HL-60 (cell line): ENCODE measurements at regions not wholly inside any gene's neighbourhood (a gene's known extent, or its start where the extent isn't known, plus 50 kb on each side); places are given as distances from the start of the nearest gene placed in this dataset.

ENCODE experiments used
- DNase-seq, 2 experiments: peaks; one replicate each; pipeline ENCODE4 v3.0.0-alpha.2; 2010 to 2020; ENCODE audit warnings: low read depth in 1 of 2, low spot score in 1 of 2
- H3K27ac ChIP-seq: fragments of 250-450 bp; sonication (Bioruptor Pico); replicated peaks from 2 replicates; pipeline ENCODE4 v1.5.1; 2020; ENCODE audit warnings: mild to moderate bottlenecking, moderate library complexity
- H3K27me3 ChIP-seq: fragments of 250-450 bp; sonication (Bioruptor Pico); 2 replicates; pipeline ENCODE4 v1.5.1; 2021; ENCODE audit warnings: mild to moderate bottlenecking, moderate library complexity; ENCODE audit not compliant: insufficient read depth, poor library complexity, severe bottlenecking
- H3K4me3 ChIP-seq: replicated peaks from 2 replicates; pipeline ENCODE4 v1.5.1; 2011; ENCODE audit warnings: mild to moderate bottlenecking, control low read depth, low read length; ENCODE audit not compliant: insufficient read depth
- CTCF ChIP-seq: IDR thresholded peaks from one replicate; pipeline ENCODE4 v1.5.1; 2011; ENCODE audit warnings: low read length, control low read depth, inconsistent platforms; ENCODE audit not compliant: insufficient read depth
- GABPA ChIP-seq: IDR thresholded peaks from 2 replicates; pipeline ENCODE4 v1.6.1; 2012; ENCODE audit warnings: low read depth
- POLR2AphosphoS5 ChIP-seq: IDR thresholded peaks from 2 replicates; pipeline ENCODE4 v1.6.1; 2012; ENCODE audit warnings: low read depth
- REST ChIP-seq: IDR thresholded peaks from 2 replicates; pipeline ENCODE4 v1.6.1; 2012; ENCODE audit warnings: low read depth; ENCODE audit not compliant: insufficient replicate concordance
- SPI1 ChIP-seq: IDR thresholded peaks from 2 replicates; pipeline ENCODE4 v1.6.1; 2012; ENCODE audit warnings: low read depth, mild to moderate bottlenecking, borderline replicate concordance

- H3K4me3 ChIP-seq: no peak overlapping the region
- TF ChIP-seq POLR2AphosphoS5 (no peak), GABPA (no peak), CTCF (no peak), SPI1 (no peak), REST (no peak)
- no peaks in the 10 kb centered on the region for H3K27me3 ChIP-seq
- DNase-seq: no peak
- H3K27ac ChIP-seq: no peak overlapping the region
These were observed 212.9 kb upstream of the GRID2 start for GRCh38 chr4:92090887-92091286.

GRCh38 chr4:92091335-92091734 lies 212.4 kb upstream of the GRID2 start:
- Histone ChIP-seq H3K4me3 (no peak overlapping the region), H3K27me3 (no peaks in the 10 kb centered on the region), H3K27ac (no peak overlapping the region)
- DNase-seq: no peak
- TF ChIP-seq SPI1: no peak

DNA sequence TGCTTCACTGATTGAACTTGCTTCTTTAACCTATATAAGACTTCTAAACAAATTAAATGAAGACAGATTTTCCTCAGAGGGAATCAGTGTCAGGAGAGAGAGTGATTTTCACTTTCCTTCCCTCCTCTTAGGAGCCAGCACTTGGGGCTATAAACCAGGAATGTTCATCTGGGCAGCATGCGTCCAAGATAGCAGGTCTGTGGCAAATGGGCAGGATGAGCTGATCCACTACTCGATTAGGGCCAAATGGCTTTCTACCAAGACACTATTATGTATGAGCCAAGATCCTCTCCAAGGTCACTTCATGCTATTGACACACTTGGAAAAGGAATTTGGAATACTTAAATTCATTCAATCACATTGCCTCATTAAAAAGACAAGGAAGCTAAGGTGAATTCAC lies 203.9 kb upstream of the GRID2 start:
- Histone ChIP-seq H3K27ac (no peak overlapping the region), H3K4me3 (no peak overlapping the region), H3K27me3 (no peaks in the 10 kb centered on the region)
- TF ChIP-seq CTCF (no peak), POLR2AphosphoS5 (no peak)
- DNase-seq: no peak

GRCh38 chr4:92100975-92101374 lies 202.8 kb upstream of the GRID2 start:
- Histone ChIP-seq H3K4me3 (no peak overlapping the region), H3K27ac (no peak overlapping the region), H3K27me3 (no peaks in the 10 kb centered on the region)
- no peak for DNase-seq
- TF ChIP-seq GABPA: no peak
- TF ChIP-seq SPI1: no peak
- no peak for TF ChIP-seq POLR2AphosphoS5
- no peak for TF ChIP-seq REST
- no peak for TF ChIP-seq CTCF
